Urinary bladder (tissue), 3 donors: ENCODE measurements at regions not wholly inside any gene's neighbourhood (a gene's known extent, or its start where the extent isn't known, plus 50 kb on each side); places are given as distances from the start of the nearest gene placed in this dataset.

Experiments used
- DNase-seq: peaks from one replicate; pipeline ENCODE4 v3.0.0-alpha.2; 2015; ENCODE audit errors: extremely low spot score
- H3K27ac ChIP-seq: one replicate; pipeline ENCODE4 v1.5.1; 2013; ENCODE audit warnings: low read depth, mild to moderate bottlenecking, moderate library complexity
- H3K36me3 ChIP-seq: one replicate; pipeline ENCODE4 v1.6.1; 2013; ENCODE audit warnings: mild to moderate bottlenecking, moderate library complexity; ENCODE audit not compliant: insufficient read depth
- H3K4me1 ChIP-seq: one replicate; pipeline ENCODE4 v1.6.1; 2013; ENCODE audit warnings: mild to moderate bottlenecking, moderate library complexity; ENCODE audit not compliant: insufficient read depth
- H3K4me3 ChIP-seq: one replicate; pipeline ENCODE4 v1.5.1; 2013; ENCODE audit warnings: low read depth, low read length
- WGBS: extraction: QIAGEN DNeasy Blood & Tissue Kit; methylation state at CpG from one replicate; pipeline ENCODE4 v1.1.7; 2013; 5-methylcytosine and 5-hydroxymethylcytosine counted together
- donor health status: healthy with polysubstance abuse.
- donor health status: healthy.

- Histone ChIP-seq H3K27ac (no peak overlapping the region), H3K36me3 (no peaks in the 10 kb centered on the region), H3K4me1 (no peaks in the 10 kb centered on the region), H3K4me3 (no peak overlapping the region)
- DNase-seq: no peak
- WGBS: 95% methylated on average over 1 of the region's 1 CpG
Measured at GRCh38 chr17:69869667-69870066, 205.4 kb upstream of the KCNJ16 start.

GRCh38 chr17:69870091-69870530 is 204.9 kb upstream of the KCNJ16 start:
- no peak overlapping the region for H3K27ac ChIP-seq
- no peak overlapping the region for H3K4me3 ChIP-seq
- no peaks in the 10 kb centered on the region for H3K36me3 ChIP-seq
- WGBS: 94% methylated on average over 1 of the region's 1 CpG
- no peaks in the 10 kb centered on the region for H3K4me1 ChIP-seq
- DNase-seq: no peak

DNA sequence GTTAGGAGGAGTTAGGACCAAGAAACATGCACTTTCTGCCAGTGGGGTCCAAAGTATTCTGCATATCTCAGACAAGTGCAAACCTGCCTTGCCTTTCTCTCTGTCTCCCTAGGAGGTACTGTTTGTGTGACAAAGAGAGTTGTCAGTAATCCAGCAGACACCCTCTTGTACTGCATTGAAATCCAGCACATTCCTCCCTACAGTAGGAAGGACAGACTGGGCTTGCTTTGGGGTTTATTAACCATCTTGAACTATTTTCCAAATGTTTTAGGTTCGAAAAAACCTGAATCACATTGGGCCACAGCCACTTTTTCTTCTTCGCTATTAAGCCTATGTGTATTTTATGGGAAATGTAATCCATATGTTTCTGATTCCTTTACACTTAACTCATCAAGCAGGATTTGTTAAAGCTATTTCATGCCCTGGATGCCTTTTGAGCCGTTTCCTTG is 204.2 kb upstream of the KCNJ16 start:
- no peak overlapping the region for H3K4me3 ChIP-seq
- H3K36me3 ChIP-seq: no peaks in the 10 kb centered on the region
- no peaks in the 10 kb centered on the region for H3K4me1 ChIP-seq
- WGBS: 27% methylated on average over 3 of the region's 3 CpGs
- H3K27ac ChIP-seq: no peak overlapping the region
- peak; percentile 7 for DNase-seq

DNA sequence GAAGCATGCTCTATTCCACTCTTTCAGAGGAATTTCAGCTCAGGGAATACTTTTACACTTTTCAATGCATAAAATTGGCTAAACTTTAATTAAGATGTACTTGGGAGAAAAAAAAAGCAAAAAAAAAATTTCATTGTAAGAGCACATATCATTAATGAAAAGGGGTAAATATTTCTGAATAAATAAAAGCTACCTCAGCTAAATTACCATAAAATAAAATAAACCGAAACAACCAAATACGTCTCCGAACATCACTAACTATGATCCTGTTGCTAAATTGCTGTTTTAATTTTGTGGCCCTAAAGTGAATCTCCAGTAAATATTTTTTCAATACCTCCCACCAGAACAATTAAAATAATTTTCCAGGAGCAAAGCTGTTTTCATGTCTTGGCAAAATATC is 203.7 kb upstream of the KCNJ16 start:
- H3K4me1 ChIP-seq: no peaks in the 10 kb centered on the region
- no peak overlapping the region for H3K27ac ChIP-seq
- WGBS: 94% methylated on average over 3 of the region's 3 CpGs
- no peak for DNase-seq
- H3K36me3 ChIP-seq: no peaks in the 10 kb centered on the region
- H3K4me3 ChIP-seq: no peak overlapping the region

GRCh38 chr17:69872675-69873262 is 202.3 kb upstream of the KCNJ16 start:
- no peak overlapping the region for H3K27ac ChIP-seq
- no peak overlapping the region for H3K4me3 ChIP-seq
- 95% methylated on average over 3 of the region's 3 CpGs for WGBS
- H3K36me3 ChIP-seq: no peaks in the 10 kb centered on the region
- DNase-seq: no peak
- H3K4me1 ChIP-seq: no peaks in the 10 kb centered on the region

DNA sequence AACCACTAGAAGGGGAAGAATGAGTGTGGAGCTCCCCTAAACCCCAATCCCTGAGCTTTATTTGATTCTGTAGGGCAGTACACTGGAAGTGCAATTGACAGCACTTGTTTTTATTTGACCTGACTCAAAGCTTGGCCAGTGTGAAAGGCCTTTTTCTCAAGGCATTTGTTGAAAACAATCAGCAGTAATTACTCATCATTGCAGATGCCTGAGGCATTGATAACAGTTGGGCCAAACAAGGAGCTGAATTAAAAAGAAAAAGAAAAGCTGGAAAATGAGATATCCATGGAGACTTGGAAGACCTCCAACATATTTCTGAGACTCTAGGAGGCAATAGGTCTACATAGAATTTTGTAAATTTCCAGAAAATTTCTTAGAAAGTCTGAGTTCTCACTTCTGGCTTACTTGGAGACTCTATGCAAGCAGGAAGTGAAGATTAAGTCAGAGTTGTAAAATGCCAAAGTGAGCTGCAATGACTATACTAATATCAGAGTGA is 200.8 kb upstream of the KCNJ16 start:
- no peak for DNase-seq
- H3K4me1 ChIP-seq: no peaks in the 10 kb centered on the region
- H3K27ac ChIP-seq: no peak overlapping the region
- H3K36me3 ChIP-seq: no peaks in the 10 kb centered on the region
- no peak overlapping the region for H3K4me3 ChIP-seq

GRCh38 chr17:69876757-69877156 is 198.3 kb upstream of the KCNJ16 start:
- no peak for DNase-seq
- no peak overlapping the region for H3K27ac ChIP-seq
- no peaks in the 10 kb centered on the region for H3K36me3 ChIP-seq
- no peak overlapping the region for H3K4me3 ChIP-seq
- no peaks in the 10 kb centered on the region for H3K4me1 ChIP-seq

GRCh38 chr17:69878661-69879060 is 196.4 kb upstream of the KCNJ16 start:
- Histone ChIP-seq H3K4me3 (no peak overlapping the region), H3K27ac (no peak overlapping the region), H3K36me3 (no peaks in the 10 kb centered on the region), H3K4me1 (no peaks in the 10 kb centered on the region)
- DNase-seq: no peak
- 81% methylated on average over 2 of the region's 2 CpGs for WGBS

DNA sequence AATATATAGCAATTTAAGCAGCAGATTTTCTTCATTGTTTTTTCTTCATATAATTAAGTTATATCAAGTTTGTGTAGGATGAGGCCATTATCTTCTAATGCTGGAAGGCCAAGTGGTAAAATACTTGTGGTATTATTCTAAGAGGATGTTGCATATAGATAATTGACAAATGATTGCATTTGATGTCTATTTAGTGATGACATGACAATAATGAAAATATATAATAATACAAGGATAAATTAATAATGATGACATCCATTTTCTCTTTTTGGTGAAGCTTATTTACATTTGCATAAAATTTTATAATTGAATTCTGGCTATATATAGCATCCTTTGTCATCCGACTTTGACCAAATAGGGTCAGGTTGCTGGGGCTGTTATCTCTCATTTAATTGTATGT is 195.4 kb upstream of the KCNJ16 start:
- 43% methylated on average over 1 of the region's 1 CpG for WGBS
- no peak for DNase-seq
- H3K4me3 ChIP-seq: no peak overlapping the region

GRCh38 chr17:69880591-69881112 is 194.4 kb upstream of the KCNJ16 start:
- no peak for DNase-seq
- no peak overlapping the region for H3K4me3 ChIP-seq
- H3K36me3 ChIP-seq: no peaks in the 10 kb centered on the region
- 93% methylated on average over 4 of the region's 4 CpGs for WGBS
- no peaks in the 10 kb centered on the region for H3K4me1 ChIP-seq
- H3K27ac ChIP-seq: no peak overlapping the region

More for the DNA sequence above, 195.4 kb upstream of the KCNJ16 start:
- H3K27ac ChIP-seq: no peak overlapping the region
- no peaks in the 10 kb centered on the region for H3K36me3 ChIP-seq
- no peaks in the 10 kb centered on the region for H3K4me1 ChIP-seq

- no peak for DNase-seq
- 46% methylated on average over 2 of the region's 2 CpGs for WGBS
- Histone ChIP-seq H3K27ac (no peak overlapping the region), H3K36me3 (no peaks in the 10 kb centered on the region), H3K4me3 (no peak overlapping the region), H3K4me1 (no peaks in the 10 kb centered on the region)
Measured at GRCh38 chr17:69882281-69882680, 192.7 kb upstream of the KCNJ16 start.

DNA sequence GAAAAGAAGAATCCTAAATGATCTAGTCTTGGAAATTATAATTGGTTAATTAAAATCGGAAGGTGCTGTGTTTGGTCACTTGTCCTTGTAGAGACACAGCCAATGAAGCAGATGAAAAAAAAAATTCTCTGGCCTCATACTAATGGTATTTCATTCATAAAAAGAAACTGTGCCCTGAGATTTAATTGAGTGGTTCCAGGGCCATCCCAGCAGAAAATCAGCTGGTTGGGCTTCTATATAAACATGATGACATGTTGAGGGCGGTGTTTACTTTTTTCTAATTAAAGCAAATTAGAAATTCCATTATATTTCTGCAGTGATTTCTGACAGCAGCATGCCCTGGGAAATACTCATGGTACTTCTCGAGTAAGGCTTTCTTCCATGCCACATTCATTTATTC is 191.9 kb upstream of the KCNJ16 start:
- Histone ChIP-seq H3K27ac (no peak overlapping the region), H3K4me1 (no peaks in the 10 kb centered on the region), H3K4me3 (no peak overlapping the region), H3K36me3 (no peaks in the 10 kb centered on the region)
- no peak for DNase-seq
- WGBS: 85% methylated on average over 3 of the region's 3 CpGs

DNA sequence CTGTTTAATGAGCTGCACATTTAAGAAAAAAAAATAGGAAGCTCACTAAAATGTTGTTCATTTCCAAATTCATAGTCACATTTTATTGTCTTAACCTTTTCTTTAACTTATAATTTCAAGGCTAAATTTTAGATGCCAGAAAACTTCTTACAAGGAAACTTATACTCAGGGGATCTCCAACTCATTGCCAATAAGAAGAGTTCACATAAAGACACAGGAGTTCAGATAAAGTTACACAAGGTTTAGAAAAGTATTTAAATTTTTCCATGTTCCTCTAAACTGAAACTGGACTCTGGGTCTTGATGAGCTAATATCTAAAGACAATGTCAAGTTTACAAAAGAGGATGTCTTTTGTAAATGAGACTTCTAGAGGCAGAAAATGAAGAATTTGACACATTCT is 190.7 kb upstream of the KCNJ16 start:
- no peak overlapping the region for H3K4me3 ChIP-seq
- no peak overlapping the region for H3K27ac ChIP-seq
- no peak for DNase-seq
- H3K36me3 ChIP-seq: no peaks in the 10 kb centered on the region
- no peaks in the 10 kb centered on the region for H3K4me1 ChIP-seq

DNA sequence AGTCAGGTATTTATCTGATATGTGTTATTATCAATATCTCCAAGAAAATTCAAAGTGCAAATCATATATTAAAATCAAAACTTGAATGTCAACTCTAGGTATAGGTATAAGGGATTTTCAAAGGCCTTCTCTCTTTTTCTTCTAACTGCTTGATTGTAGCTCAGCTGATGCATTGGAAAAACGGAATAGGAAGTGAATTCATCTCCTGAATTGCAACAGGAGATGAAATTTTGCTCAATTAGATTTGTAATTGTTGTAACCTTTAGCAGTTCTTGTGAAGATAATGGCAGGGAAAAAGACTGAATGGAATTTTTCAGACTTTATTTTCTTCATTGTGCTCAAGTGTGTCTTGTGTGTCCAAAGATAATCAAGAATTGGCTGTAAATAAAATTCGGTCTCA is 190.2 kb upstream of the KCNJ16 start:
- Histone ChIP-seq H3K4me3 (no peak overlapping the region), H3K36me3 (no peaks in the 10 kb centered on the region), H3K27ac (no peak overlapping the region), H3K4me1 (no peaks in the 10 kb centered on the region)
- WGBS: 50% methylated on average over 2 of the region's 2 CpGs
- no peak for DNase-seq

- WGBS: 86% methylated on average over 5 of the region's 5 CpGs
- no peaks in the 10 kb centered on the region for H3K4me1 ChIP-seq
- no peak overlapping the region for H3K27ac ChIP-seq
- H3K36me3 ChIP-seq: no peaks in the 10 kb centered on the region
- DNase-seq: no peak
- no peak overlapping the region for H3K4me3 ChIP-seq
Measured at GRCh38 chr17:69898601-69899000, 176.4 kb upstream of the KCNJ16 start.
